Mucosa of stomach (tissue), 1 donor: ENCODE measurements at regions not wholly inside any gene's neighbourhood (a gene's known extent, or its start where the extent isn't known, plus 50 kb on each side); places are given as distances from the start of the nearest gene placed in this dataset.

Experiments
- H3K27me3 ChIP-seq: one replicate; pipeline ENCODE4 v1.7.0; 2013; ENCODE audit warnings: mild to moderate bottlenecking, low read length; ENCODE audit not compliant: control insufficient read depth, insufficient read depth
- H3K36me3 ChIP-seq: one replicate; pipeline ENCODE4 v1.7.0; 2013; ENCODE audit warnings: low read length; ENCODE audit not compliant: control insufficient read depth, insufficient read depth
- H3K4me1 ChIP-seq: one replicate; pipeline ENCODE4 v1.7.0; 2013; ENCODE audit warnings: mild to moderate bottlenecking, low read length; ENCODE audit not compliant: control insufficient read depth, insufficient read depth
- H3K4me3 ChIP-seq: one replicate; pipeline ENCODE4 v1.7.0; 2013; ENCODE audit warnings: low read length
- H3K9ac ChIP-seq: one replicate; pipeline ENCODE4 v1.7.0; 2013; ENCODE audit warnings: mild to moderate bottlenecking, low read length, moderate library complexity
- H3K9me3 ChIP-seq: one replicate; pipeline ENCODE4 v1.7.0; 2013; ENCODE audit warnings: mild to moderate bottlenecking, low read length, moderate library complexity; ENCODE audit not compliant: control insufficient read depth
- donor health status: Pancreatic carcinoma.

GRCh38 chr14:55754471-55754870 is 174.5 kb downstream of the KTN1 start:
- Histone ChIP-seq H3K9me3 (no peaks in the 10 kb centered on the region), H3K4me3 (no peak overlapping the region), H3K27me3 (no peaks in the 10 kb centered on the region), H3K4me1 (peaks cover 26% of the 10 kb centered on the region), H3K36me3 (no peaks in the 10 kb centered on the region), H3K9ac (no peak overlapping the region)

DNA sequence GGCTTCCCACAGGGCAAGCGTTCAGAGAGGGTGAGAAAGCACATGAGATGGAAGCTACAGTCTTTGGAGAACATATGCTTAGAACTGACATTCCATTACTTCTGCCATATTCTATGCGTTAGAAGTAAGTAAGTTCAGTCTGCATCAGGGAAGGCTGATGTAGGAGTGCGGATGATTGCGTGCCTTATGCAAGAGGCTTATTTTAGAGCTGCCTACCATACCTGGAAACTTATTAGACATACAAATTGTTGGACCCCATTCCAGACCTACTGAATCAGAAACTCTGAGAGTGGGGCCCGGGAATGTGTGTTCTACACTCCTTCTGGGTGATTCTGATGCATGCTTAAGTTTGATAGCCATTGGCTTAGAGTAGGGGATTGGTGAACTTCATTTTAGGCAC is 174.9 kb downstream of the KTN1 start:
- Histone ChIP-seq H3K27me3 (no peaks in the 10 kb centered on the region), H3K9ac (no peak overlapping the region), H3K36me3 (no peaks in the 10 kb centered on the region), H3K4me1 (peaks cover 26% of the 10 kb centered on the region), H3K4me3 (no peak overlapping the region), H3K9me3 (no peaks in the 10 kb centered on the region)

GRCh38 chr14:55756078-55756477 is 176.1 kb downstream of the KTN1 start:
- Histone ChIP-seq H3K4me1 (peaks cover 26% of the 10 kb centered on the region), H3K4me3 (no peak overlapping the region), H3K9ac (no peak overlapping the region), H3K27me3 (no peaks in the 10 kb centered on the region), H3K9me3 (no peaks in the 10 kb centered on the region), H3K36me3 (no peaks in the 10 kb centered on the region)

GRCh38 chr14:55756557-55756956 is 176.6 kb downstream of the KTN1 start:
- no peaks in the 10 kb centered on the region for H3K27me3 ChIP-seq
- no peaks in the 10 kb centered on the region for H3K9me3 ChIP-seq
- H3K4me3 ChIP-seq: no peak overlapping the region
- no peak overlapping the region for H3K9ac ChIP-seq
- H3K4me1 ChIP-seq: peaks cover 26% of the 10 kb centered on the region
- H3K36me3 ChIP-seq: no peaks in the 10 kb centered on the region

DNA sequence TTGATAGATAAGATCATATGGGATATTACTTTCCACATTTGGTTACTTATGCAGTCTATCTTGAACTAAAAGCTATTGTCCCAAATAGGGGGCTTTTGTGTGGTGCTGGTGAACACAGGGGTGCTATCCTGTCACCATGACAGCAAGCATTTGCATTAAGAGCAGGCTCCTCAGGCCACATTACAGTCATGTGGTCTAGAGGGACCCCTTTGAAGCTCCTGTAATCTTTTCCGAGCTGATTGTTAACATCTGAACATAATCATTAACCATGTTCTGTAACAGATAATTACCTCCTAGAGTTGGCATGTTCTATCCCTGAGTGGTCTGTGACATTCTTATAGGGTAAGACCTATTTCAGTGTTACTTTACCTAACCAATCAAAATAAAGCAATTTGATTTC is 178.8 kb downstream of the KTN1 start:
- Histone ChIP-seq H3K4me1 (peaks cover 8% of the 10 kb centered on the region), H3K36me3 (no peaks in the 10 kb centered on the region), H3K4me3 (no peak overlapping the region), H3K9me3 (no peaks in the 10 kb centered on the region), H3K27me3 (no peaks in the 10 kb centered on the region), H3K9ac (no peak overlapping the region)

DNA sequence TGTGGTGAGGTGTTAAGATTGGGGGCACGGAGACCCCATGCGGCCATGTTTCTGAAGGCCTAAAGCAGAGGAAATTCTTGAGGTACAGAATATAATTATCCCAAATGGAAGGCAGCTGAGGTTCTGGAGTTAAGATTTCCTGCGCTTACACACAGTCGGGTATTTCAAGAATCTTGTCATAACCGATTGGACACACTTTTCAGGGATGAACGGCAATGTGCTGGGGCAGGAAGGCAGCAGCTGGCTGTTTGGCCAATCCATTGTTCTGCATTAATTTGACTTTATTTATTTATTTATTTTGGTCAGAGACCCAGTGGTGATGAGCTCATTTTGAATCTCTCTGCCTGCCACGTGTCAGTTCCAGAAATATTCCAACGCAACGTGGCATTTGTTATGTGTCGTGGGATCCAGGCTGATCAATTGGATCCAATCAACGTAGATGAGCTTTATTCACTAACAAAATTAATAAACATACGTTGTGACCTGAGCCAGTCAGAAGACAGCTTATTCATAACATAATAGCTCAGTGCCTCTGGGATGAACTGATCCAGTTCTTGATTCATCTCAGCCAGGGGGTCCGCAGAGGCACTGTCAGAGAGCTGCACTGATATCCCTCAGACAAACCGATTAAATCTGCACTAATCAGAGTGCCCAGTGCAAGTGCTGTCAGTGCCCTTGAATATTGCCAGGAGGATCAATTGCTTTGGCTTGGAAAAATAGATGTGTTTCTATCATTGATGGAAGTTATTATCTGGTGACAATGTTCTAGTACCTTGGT is 181.0 kb downstream of the KTN1 start:
- no peak overlapping the region for H3K4me3 ChIP-seq
- H3K27me3 ChIP-seq: no peaks in the 10 kb centered on the region
- no peaks in the 10 kb centered on the region for H3K36me3 ChIP-seq

GRCh38 chr14:55761651-55762050 is 181.6 kb downstream of the KTN1 start:
- H3K36me3 ChIP-seq: no peaks in the 10 kb centered on the region
- no peak overlapping the region for H3K4me3 ChIP-seq
- no peaks in the 10 kb centered on the region for H3K27me3 ChIP-seq
- H3K9me3 ChIP-seq: no peaks in the 10 kb centered on the region
- peaks cover 4% of the 10 kb centered on the region for H3K4me1 ChIP-seq
- no peak overlapping the region for H3K9ac ChIP-seq

More for the DNA sequence above, 181.0 kb downstream of the KTN1 start:
- Histone ChIP-seq H3K4me1 (peaks cover 5% of the 10 kb centered on the region), H3K9me3 (no peaks in the 10 kb centered on the region), H3K9ac (no peak overlapping the region)

GRCh38 chr14:55762595-55763232 is 182.7 kb downstream of the KTN1 start:
- Histone ChIP-seq H3K9me3 (no peaks in the 10 kb centered on the region), H3K36me3 (no peaks in the 10 kb centered on the region), H3K4me3 (no peak overlapping the region), H3K9ac (no peak overlapping the region), H3K27me3 (no peaks in the 10 kb centered on the region), H3K4me1 (no peaks in the 10 kb centered on the region)

- no peak overlapping the region for H3K9ac ChIP-seq
- no peaks in the 10 kb centered on the region for H3K9me3 ChIP-seq
- no peaks in the 10 kb centered on the region for H3K4me1 ChIP-seq
- H3K36me3 ChIP-seq: no peaks in the 10 kb centered on the region
- H3K4me3 ChIP-seq: no peak overlapping the region
- no peaks in the 10 kb centered on the region for H3K27me3 ChIP-seq
These were observed 184.8 kb downstream of the KTN1 start for GRCh38 chr14:55764784-55765183.

- no peaks in the 10 kb centered on the region for H3K27me3 ChIP-seq
- no peak overlapping the region for H3K9ac ChIP-seq
- no peaks in the 10 kb centered on the region for H3K9me3 ChIP-seq
- no peaks in the 10 kb centered on the region for H3K36me3 ChIP-seq
- no peak overlapping the region for H3K4me3 ChIP-seq
- no peaks in the 10 kb centered on the region for H3K4me1 ChIP-seq
These were observed 186.1 kb downstream of the KTN1 start for GRCh38 chr14:55766071-55766470.

DNA sequence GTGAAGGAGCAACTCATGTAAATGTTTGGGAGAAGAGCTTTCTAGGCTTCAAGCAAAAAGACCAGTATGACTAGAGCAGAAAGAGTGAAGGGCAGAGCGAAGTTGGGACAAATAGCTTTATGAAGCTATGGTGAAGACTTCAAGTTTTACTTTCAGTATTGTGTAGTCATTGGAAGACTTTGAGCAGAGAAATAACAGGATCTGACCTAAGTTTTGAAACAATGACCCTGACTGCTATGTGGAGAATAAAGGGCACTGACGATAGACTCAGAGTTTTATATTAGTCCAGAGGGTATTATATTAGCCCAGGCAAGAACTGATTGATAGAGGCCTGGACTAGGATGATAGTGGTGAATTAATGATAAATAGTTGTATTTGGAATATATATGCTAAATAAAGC is 187.3 kb downstream of the KTN1 start:
- H3K9me3 ChIP-seq: no peaks in the 10 kb centered on the region
- H3K4me1 ChIP-seq: no peaks in the 10 kb centered on the region
- no peaks in the 10 kb centered on the region for H3K36me3 ChIP-seq
- no peak overlapping the region for H3K4me3 ChIP-seq
- no peaks in the 10 kb centered on the region for H3K27me3 ChIP-seq
- no peak overlapping the region for H3K9ac ChIP-seq

GRCh38 chr14:55769877-55770276 is 189.9 kb downstream of the KTN1 start:
- Histone ChIP-seq H3K27me3 (no peaks in the 10 kb centered on the region), H3K4me1 (no peaks in the 10 kb centered on the region), H3K9me3 (no peaks in the 10 kb centered on the region), H3K9ac (no peak overlapping the region), H3K4me3 (no peak overlapping the region), H3K36me3 (no peaks in the 10 kb centered on the region)
